Kidney tubule cell (primary cell): ENCODE measurements at regions not wholly inside any gene's neighbourhood (a gene's known extent, or its start where the extent isn't known, plus 50 kb on each side); places are given as distances from the start of the nearest gene placed in this dataset.

Source experiments
- DNase-seq: peaks from one replicate; pipeline ENCODE4 v3.0.0-alpha.2; 2018; ENCODE audit warnings: low spot score

- DNase-seq, result no peak
These were observed 315.8 kb downstream of the SH3GL2 start for GRCh38 chr9:17894501-17895160.

GRCh38 chr9:17900606-17901005 is 321.7 kb downstream of the SH3GL2 start:
- no peak for DNase-seq

GRCh38 chr9:17905366-17905765 is 326.5 kb downstream of the SH3GL2 start:
- DNase-seq, result no peak

- DNase-seq, result no peak
These were observed 326.9 kb downstream of the SH3GL2 start for GRCh38 chr9:17905781-17906175.

GRCh38 chr9:17906176-17906840 is 327.4 kb downstream of the SH3GL2 start:
- DNase-seq, result peak; percentile 6

- no peak for DNase-seq
These were observed 328.2 kb downstream of the SH3GL2 start for GRCh38 chr9:17906841-17907778.

GRCh38 chr9:17907779-17908508 is 329.1 kb downstream of the SH3GL2 start:
- DNase-seq, result no peak

GRCh38 chr9:17926246-17926645 is 347.4 kb downstream of the SH3GL2 start:
- no peak for DNase-seq

- DNase-seq, result no peak
These were observed 348.8 kb downstream of the SH3GL2 start for GRCh38 chr9:17927616-17928015.

- DNase-seq, result no peak
These were observed 349.4 kb downstream of the SH3GL2 start for GRCh38 chr9:17928228-17928627.

GRCh38 chr9:17928768-17929167 is 349.9 kb downstream of the SH3GL2 start:
- DNase-seq, result no peak

- DNase-seq, result no peak
These were observed 350.6 kb downstream of the SH3GL2 start for GRCh38 chr9:17929506-17929905.

- no peak for DNase-seq
These were observed 351.2 kb downstream of the SH3GL2 start for GRCh38 chr9:17930071-17930470.

- DNase-seq, result no peak
These were observed 357.5 kb downstream of the SH3GL2 start for GRCh38 chr9:17936365-17936764.

- no peak for DNase-seq
These were observed 359.3 kb downstream of the SH3GL2 start for GRCh38 chr9:17938035-17938655.

GRCh38 chr9:17942498-17942897 is 363.6 kb downstream of the SH3GL2 start:
- no peak for DNase-seq

GRCh38 chr9:17955409-17955808 is 376.5 kb downstream of the SH3GL2 start:
- DNase-seq, result no peak

GRCh38 chr9:17958363-17958762 is 379.5 kb downstream of the SH3GL2 start:
- DNase-seq, result no peak

- no peak for DNase-seq
These were observed 383.9 kb downstream of the SH3GL2 start for GRCh38 chr9:17962747-17963146.

- no peak for DNase-seq
These were observed 384.6 kb downstream of the SH3GL2 start for GRCh38 chr9:17963498-17963897.

GRCh38 chr9:17967731-17968130 is 388.9 kb downstream of the SH3GL2 start:
- no peak for DNase-seq

GRCh38 chr9:17969232-17969631 is 390.4 kb downstream of the SH3GL2 start:
- no peak for DNase-seq
